HG03039 (cell line): ENCODE measurements at regions not wholly inside any gene's neighbourhood (a gene's known extent, or its start where the extent isn't known, plus 50 kb on each side); places are given as distances from the start of the nearest gene placed in this dataset.
A peak's percentile ranks its signal among the peaks of the same experiment; 100 is the strongest.

Experiments used
- ATAC-seq: cut with Tn5 transposase; IDR thresholded peaks from one replicate; pipeline ENCODE4 v1.9.1; 2021; ENCODE audit warnings: mild to moderate bottlenecking, moderate library complexity; ENCODE audit not compliant: unreplicated experiment

GRCh38 chr11:45366619-45367190, 80.6 kb upstream of the SYT13 start:
- ATAC-seq: no peak

GRCh38 chr11:45365961-45366618, 79.9 kb upstream of the SYT13 start:
- ATAC-seq: no peak

DNA sequence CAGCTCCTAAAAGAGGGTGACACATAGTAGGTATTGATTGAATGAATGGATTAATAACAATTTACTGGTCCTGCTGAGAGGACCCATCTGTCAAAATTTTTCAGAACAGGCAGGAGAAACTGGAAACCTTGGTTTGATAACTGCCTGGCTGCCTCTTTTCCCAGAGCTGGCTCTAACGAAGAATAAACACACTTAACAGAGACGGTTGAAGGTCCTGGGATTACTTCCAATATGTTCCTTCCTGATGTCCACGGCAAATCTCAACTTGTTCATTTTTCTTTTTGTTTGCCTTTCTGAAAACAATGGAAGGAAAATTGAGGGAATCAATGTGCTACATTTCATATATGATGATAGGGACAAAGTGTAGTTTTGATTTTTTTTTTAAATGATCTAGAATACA, 76.5 kb upstream of the SYT13 start:
- ATAC-seq: no peak

DNA sequence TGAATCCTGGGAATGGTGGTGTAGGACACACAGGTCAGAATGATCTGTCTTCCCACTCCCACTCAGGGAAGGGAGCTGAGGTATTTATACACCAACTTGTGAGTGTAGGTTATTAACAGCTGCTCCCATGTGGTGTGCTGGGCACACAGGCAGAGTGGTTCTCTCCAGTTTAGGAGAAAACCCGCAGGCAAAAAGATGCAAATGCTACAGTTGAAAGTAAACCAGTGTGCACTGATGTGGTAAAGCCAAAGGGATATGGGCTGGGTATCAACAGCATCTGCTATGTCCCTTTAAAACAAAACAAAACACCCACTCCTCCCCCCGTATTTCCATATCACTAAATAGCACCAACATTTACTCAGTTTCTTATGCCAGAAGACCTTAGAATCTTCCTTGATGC, 75.4 kb upstream of the SYT13 start:
- no peak for ATAC-seq

- ATAC-seq: no peak
Measured at GRCh38 chr11:45355706-45356041, 69.5 kb upstream of the SYT13 start.

GRCh38 chr11:45354976-45355705, 69.0 kb upstream of the SYT13 start:
- ATAC-seq: peak; percentile 71

DNA sequence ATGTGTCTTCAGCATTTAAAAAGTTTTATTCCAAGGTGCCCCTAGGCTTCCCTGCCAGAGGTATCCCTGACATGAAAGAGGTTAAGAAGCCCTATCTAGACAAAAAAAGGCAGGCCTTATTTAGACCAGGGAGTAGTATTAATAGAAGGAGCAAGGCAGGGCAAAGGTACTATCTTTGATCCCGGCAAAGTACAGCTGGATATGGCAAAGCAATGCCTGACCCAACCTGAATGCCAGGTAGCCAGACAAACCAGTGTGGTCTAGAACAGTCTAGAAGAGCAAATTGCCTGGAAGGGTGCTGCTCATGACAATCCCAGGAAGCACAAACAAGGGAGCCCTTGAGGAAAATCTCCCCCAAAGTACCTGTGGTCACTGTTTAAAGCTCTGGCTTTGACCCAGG, 62.6 kb upstream of the SYT13 start:
- no peak for ATAC-seq

DNA sequence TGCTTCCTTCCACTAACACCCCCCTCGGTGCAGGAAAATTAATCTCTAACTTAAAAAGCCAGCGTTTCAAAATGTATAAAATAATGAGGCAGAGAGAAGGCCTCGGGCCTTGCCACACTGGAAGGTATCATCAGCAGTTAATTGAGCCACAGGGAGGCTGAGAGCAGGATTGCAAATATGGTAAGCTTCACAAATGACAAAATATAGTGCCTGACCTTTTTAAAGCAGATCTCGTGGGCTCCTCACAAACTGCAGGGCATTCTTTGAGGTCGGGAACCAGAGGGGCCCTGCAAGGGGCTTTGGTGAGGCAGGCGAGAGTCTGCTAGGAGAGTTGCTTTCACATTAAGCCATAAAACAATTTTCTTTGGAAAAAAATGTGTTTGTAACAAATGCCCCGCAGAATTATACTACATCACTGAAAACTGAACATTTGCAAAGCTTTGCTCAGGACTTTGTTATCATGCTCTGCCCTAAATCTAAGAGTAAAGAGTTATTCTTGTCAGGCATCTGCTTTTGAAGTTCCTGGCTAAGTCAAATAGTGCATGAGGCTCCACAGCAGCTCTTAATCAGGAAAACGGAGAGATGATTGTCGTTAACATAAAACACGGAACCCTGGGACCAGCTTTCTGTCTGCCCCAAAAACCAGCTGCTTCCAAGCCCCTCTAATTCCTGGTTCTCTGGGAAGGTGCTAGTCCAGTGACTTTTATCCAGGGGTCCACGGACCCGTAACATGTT, 61.4 kb upstream of the SYT13 start:
- no peak for ATAC-seq

DNA sequence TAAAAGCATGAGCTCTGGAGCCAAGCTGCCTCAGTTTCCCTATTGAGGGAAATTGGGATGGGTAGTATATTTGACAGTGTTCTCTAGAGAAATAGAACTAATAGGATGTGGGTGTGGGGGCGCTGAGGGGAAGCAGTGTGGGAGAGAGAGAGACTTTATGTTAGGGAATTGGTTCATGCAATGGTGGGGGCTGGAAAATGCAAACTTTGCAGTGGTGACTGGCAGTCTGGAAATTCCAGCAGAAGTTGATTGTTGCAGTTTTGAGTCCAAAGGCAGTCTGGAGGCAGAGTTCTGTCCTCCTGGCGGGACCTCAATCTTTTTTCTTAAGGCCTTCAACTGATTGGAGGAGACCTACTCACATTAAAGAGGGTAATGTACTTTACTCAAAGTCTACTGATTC, 59.4 kb upstream of the SYT13 start:
- no peak for ATAC-seq

DNA sequence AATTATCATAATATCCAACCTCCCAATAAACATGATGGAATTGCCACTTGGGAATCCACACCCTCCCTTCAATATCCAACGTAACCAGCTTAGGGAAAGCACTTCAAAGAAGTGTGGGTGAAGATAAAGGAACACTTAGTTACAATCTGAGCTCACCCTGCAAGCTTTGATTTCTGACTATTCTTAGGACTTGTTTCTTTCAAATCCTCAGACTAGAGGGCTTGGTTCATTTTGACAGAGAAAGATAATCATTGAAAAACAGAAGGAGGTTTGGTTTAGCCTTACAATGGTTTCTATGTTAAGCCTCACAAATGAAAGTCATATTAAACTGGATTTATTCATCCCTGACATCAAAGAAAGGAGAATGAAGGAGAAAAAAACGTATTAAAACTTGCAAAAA, 57.9 kb upstream of the SYT13 start:
- ATAC-seq: no peak

- no peak for ATAC-seq
Measured at GRCh38 chr11:45343444-45343843, 57.3 kb upstream of the SYT13 start.

DNA sequence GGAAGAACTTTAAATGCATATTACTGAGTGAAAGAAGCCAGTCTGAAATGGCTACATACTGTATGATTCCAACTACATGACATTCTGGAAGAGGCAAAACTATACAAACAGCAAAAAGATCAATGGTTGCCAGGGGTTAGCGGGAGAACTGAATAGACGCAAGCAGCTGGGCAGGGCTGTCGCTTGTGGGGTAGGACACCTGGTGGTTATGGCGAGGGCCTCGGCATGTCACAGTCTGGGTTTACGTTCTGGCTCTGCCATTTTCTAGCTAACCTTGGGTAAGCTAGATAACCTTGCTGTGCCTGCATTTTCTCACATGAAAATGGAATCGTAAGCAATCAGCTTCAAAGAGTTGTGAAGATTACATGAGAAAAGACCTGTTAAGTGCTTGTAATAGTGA, 55.2 kb upstream of the SYT13 start:
- no peak for ATAC-seq

- peak; percentile 95 for ATAC-seq
Measured at GRCh38 chr11:45339729-45340519, 53.8 kb upstream of the SYT13 start.

DNA sequence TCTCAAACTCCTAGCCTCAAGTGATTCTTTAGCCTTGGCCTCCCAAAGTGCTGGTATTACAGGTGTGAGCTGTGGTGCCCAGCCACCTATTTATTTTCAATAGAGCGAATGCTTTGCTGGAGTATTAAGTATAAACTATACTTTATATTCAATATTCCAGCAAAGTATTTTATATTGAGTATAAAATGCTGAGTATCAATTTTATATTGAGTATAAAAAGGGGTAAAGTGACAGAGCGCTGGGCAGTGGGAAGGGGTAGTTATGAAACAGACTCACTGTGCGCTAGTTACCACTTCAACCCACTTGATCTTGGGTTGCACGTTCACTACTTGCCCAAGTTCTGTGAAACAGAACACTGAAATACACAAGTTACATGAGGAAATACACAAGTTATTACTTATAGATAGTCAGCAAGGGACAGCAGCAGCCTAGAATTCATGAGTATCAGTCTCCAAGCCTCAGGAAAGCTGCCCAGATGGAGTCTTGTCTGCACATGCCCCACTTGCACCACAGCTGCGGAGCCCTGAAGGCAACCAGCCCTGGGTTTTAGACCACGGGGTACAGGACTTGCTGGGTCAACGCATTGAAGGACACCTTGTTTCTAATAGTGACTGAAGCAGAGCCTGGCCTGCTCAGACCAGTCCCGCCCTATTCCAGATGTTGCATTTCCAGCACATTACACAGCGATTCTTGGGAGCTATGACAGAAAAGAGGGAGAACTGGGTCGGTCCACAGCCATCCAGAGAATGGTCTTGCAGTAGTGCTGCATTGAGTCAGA, 51.6 kb upstream of the SYT13 start:
- ATAC-seq: no peak

DNA sequence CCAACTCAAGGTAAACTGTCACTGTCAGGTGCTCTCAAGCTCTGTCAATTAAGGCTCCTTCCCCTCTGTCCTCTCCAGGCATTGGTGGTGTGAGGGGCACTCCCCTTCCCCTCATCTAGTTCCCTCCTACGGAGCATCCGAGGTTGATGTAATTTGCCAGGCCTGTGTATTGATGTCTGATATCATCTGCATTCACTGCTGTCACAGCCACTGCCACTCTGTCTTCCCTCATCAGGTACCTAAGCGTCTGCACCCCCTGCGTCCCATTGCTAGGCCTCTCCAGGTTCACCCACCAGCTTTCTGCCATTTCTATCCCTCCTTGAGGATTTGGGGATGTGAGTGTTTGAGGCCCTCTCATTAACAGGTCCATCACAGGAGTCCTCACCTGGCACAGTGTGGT, 50.0 kb upstream of the SYT13 start:
- no peak for ATAC-seq
